CD14-positive monocyte (primary cell): ENCODE measurements at regions not wholly inside any gene's neighbourhood (a gene's known extent, or its start where the extent isn't known, plus 50 kb on each side); places are given as distances from the start of the nearest gene placed in this dataset.

Experiments
- DNase-seq, 3 donors: peaks; one replicate each; pipeline ENCODE4 v3.0.0-alpha.2; 2011 to 2022
- H2AFZ ChIP-seq: 2 replicates; pipeline ENCODE4 v1.6.0; 2012; ENCODE audit warnings: mild to moderate bottlenecking, low read depth, low read length, inconsistent platforms; ENCODE audit not compliant: insufficient read depth, poor library complexity, severe bottlenecking
- H3K27ac ChIP-seq, 2 donors: 1 replicate in 1 of 2; 2 replicates in 1 of 2; pipeline ENCODE4 v1.5.1; 2012 to 2013; ENCODE audit warnings: low read length in 2 of 2, control low read depth in 1 of 2, inconsistent platforms in 1 of 2, low read depth in 1 of 2, mild to moderate bottlenecking in 1 of 2
- H3K27me3 ChIP-seq, 2 donors: one replicate each; pipeline versions ENCODE4 v1.6.0 to v1.6.1; 2011 to 2013; ENCODE audit warnings: low read length in 2 of 2; ENCODE audit not compliant: control insufficient read depth in 2 of 2, insufficient read depth in 2 of 2
- H3K36me3 ChIP-seq, 2 donors: replicated peaks in 1 of 2; 1 replicate in 1 of 2; 2 replicates in 1 of 2; pipeline versions ENCODE4 v1.5.1 to v1.6.1; 2012 to 2013; ENCODE audit warnings: low read length in 2 of 2, control low read depth in 1 of 2, inconsistent platforms in 1 of 2, mild to moderate bottlenecking in 1 of 2; ENCODE audit not compliant: insufficient read depth in 2 of 2, control insufficient read depth in 1 of 2
- H3K4me1 ChIP-seq, 2 donors: 1 replicate in 1 of 2; 2 replicates in 1 of 2; pipeline versions ENCODE4 v1.5.1 to v1.6.1; 2012 to 2013; ENCODE audit warnings: low read length in 2 of 2, control low read depth in 1 of 2, inconsistent platforms in 1 of 2, mild to moderate bottlenecking in 1 of 2, moderate library complexity in 1 of 2; ENCODE audit not compliant: insufficient read depth in 2 of 2, control insufficient read depth in 1 of 2
- H3K4me2 ChIP-seq: replicated peaks from 2 replicates; pipeline ENCODE3; 2012; ENCODE audit warnings: low read length, moderate library complexity, mild to moderate bottlenecking; ENCODE audit not compliant: poor library complexity, severe bottlenecking; ENCODE audit errors: extremely low read depth
- H3K4me3 ChIP-seq, 3 experiments: fragments of 200-600 bp in 1 of 3; sonication (generic) in 1 of 3; replicated peaks in 1 of 3; 1 replicate in 2 of 3; 2 replicates in 1 of 3; pipeline ENCODE4 v1.5.1; 2011 to 2013; ENCODE audit warnings: low read length in 3 of 3, mild to moderate bottlenecking in 3 of 3, control low read depth in 2 of 3, low read depth in 2 of 3, inconsistent platforms in 1 of 3, moderate library complexity in 1 of 3
- H3K79me2 ChIP-seq: 2 replicates; pipeline ENCODE4 v1.6.0; 2012; ENCODE audit warnings: mild to moderate bottlenecking, control low read depth, inconsistent platforms, low read length, moderate library complexity; ENCODE audit not compliant: insufficient read depth
- H3K9ac ChIP-seq: 2 replicates; pipeline ENCODE4 v1.6.0; 2017; ENCODE audit warnings: low read length, mild to moderate bottlenecking; ENCODE audit not compliant: insufficient read depth, poor library complexity, severe bottlenecking
- H3K9me3 ChIP-seq, 2 donors: replicated peaks in 1 of 2; 1 replicate in 1 of 2; 2 replicates in 1 of 2; pipeline versions ENCODE4 v1.5.1 to v1.6.1; 2012 to 2013; ENCODE audit warnings: low read length in 2 of 2, control low read depth in 1 of 2; ENCODE audit not compliant: control insufficient read depth in 1 of 2, insufficient read depth in 1 of 2
- H4K20me1 ChIP-seq: 2 replicates; pipeline ENCODE4 v1.6.0; 2012; ENCODE audit warnings: mild to moderate bottlenecking, low read length, control low read depth, moderate library complexity; ENCODE audit not compliant: insufficient read depth
- H3K27ac Mint-ChIP-seq, 7 donors: one replicate each; pipeline ENCODE4 v1.8.0; 2020; ENCODE audit warnings: mild to moderate bottlenecking in 7 of 7, mixed read lengths in 7 of 7, moderate library complexity in 6 of 7, inconsistent platforms in 2 of 7
- H3K27me3 Mint-ChIP-seq, 3 donors: one replicate each; pipeline ENCODE4 v1.8.0; 2021 to 2022; ENCODE audit warnings: low read depth in 3 of 3, mild to moderate bottlenecking in 3 of 3, mixed read lengths in 3 of 3, moderate library complexity in 3 of 3, inconsistent platforms in 1 of 3
- H3K36me3 Mint-ChIP-seq, 2 donors: one replicate each; pipeline ENCODE4 v1.8.0; 2020; ENCODE audit warnings: mixed read lengths in 2 of 2, inconsistent platforms in 1 of 2, mild to moderate bottlenecking in 1 of 2
- H3K4me1 Mint-ChIP-seq: one replicate; pipeline ENCODE4 v1.8.0; 2020; ENCODE audit warnings: mild to moderate bottlenecking, mixed read lengths
- H3K4me3 Mint-ChIP-seq, 2 donors: one replicate each; pipeline ENCODE4 v1.8.0; 2020; ENCODE audit warnings: mild to moderate bottlenecking in 2 of 2, mixed read lengths in 2 of 2, moderate library complexity in 1 of 2
- H3K9me3 Mint-ChIP-seq, 7 donors: one replicate each; pipeline ENCODE4 v1.8.0; 2020 to 2022; ENCODE audit warnings: mixed read lengths in 7 of 7, mild to moderate bottlenecking in 6 of 7, moderate library complexity in 6 of 7, inconsistent platforms in 2 of 7
- WGBS: methylation state at CpG from one replicate; pipeline ENCODE4 v1.1.5; 2013; ENCODE audit warnings: missing lambda C conversion rate; ENCODE audit not compliant: insufficient coverage; 5-methylcytosine and 5-hydroxymethylcytosine counted together
- intact Hi-C, 2 donors: fragments of 100-400 bp; cut with micrococcal nuclease; formaldehyde crosslinking; loops; one replicate each; pipeline versions ENCODE4 v1.15.0 to v1.15.1; 2023
- TF ChIP-seq, protein P1 (sequence below): fragments of 200-600 bp; IDR thresholded peaks from one replicate; pipeline ENCODE4 v1.8.0; 2022; ENCODE audit warnings: antibody characterized with exemption, mild to moderate bottlenecking

GRCh38 chr3:96410006-96410730 lies 404.2 kb upstream of the EPHA6 start:
- no peak overlapping the region for H3K4me3 ChIP-seq
- peaks cover 2 to 4% (median 3%) of the 10 kb centered on the region in 7 donors for H3K9me3 Mint-ChIP-seq
- peaks cover 0 to 2% (median 0%) of the 10 kb centered on the region in 3 donors for H3K27me3 Mint-ChIP-seq
- H3K36me3 Mint-ChIP-seq, result no peaks in the 10 kb centered on the region
- no peak for DNase-seq
- H3K27me3 ChIP-seq, result no peaks in the 10 kb centered on the region
- H3K9me3 ChIP-seq, result peaks cover 7 to 9% of the 10 kb centered on the region in 2 donors
- no peak overlapping the region for H3K27ac ChIP-seq
- no peak overlapping the region for H3K4me3 Mint-ChIP-seq
- no peaks in the 10 kb centered on the region for H3K4me1 Mint-ChIP-seq
- TF ChIP-seq, protein P1, sequence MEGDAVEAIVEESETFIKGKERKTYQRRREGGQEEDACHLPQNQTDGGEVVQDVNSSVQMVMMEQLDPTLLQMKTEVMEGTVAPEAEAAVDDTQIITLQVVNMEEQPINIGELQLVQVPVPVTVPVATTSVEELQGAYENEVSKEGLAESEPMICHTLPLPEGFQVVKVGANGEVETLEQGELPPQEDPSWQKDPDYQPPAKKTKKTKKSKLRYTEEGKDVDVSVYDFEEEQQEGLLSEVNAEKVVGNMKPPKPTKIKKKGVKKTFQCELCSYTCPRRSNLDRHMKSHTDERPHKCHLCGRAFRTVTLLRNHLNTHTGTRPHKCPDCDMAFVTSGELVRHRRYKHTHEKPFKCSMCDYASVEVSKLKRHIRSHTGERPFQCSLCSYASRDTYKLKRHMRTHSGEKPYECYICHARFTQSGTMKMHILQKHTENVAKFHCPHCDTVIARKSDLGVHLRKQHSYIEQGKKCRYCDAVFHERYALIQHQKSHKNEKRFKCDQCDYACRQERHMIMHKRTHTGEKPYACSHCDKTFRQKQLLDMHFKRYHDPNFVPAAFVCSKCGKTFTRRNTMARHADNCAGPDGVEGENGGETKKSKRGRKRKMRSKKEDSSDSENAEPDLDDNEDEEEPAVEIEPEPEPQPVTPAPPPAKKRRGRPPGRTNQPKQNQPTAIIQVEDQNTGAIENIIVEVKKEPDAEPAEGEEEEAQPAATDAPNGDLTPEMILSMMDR, result no peak
- H3K4me2 ChIP-seq, result no peak overlapping the region
- no peak overlapping the region for H3K9ac ChIP-seq
- WGBS, result 58% methylated on average over 1 of the region's 1 CpG
- H3K36me3 ChIP-seq, result no peaks in the 10 kb centered on the region
- no peaks in the 10 kb centered on the region for H3K79me2 ChIP-seq
- H3K4me1 ChIP-seq, result no peaks in the 10 kb centered on the region
- no peak overlapping the region for H3K27ac Mint-ChIP-seq
- no peak overlapping the region for H2AFZ ChIP-seq
- intact Hi-C loops, result no loop called here
- H4K20me1 ChIP-seq, result no peaks in the 10 kb centered on the region

GRCh38 chr3:96416549-96417255 lies 397.7 kb upstream of the EPHA6 start:
- Histone ChIP-seq H3K27me3 (no peaks in the 10 kb centered on the region), H3K79me2 (no peaks in the 10 kb centered on the region), H4K20me1 (no peaks in the 10 kb centered on the region), H3K9me3 (peaks cover 3 to 9% of the 10 kb centered on the region in 2 donors), H3K4me3 (no peak overlapping the region), H3K27ac (no peak overlapping the region), H3K4me1 (no peaks in the 10 kb centered on the region), H2AFZ (no peak overlapping the region), H3K36me3 (no peaks in the 10 kb centered on the region), H3K4me2 (no peak overlapping the region), H3K9ac (no peak overlapping the region)
- peaks cover 0 to 1% (median 0%) of the 10 kb centered on the region in 3 donors for H3K27me3 Mint-ChIP-seq
- peaks cover 0 to 2% (median 0%) of the 10 kb centered on the region in 7 donors for H3K9me3 Mint-ChIP-seq
- no peak for DNase-seq
- no peak overlapping the region for H3K27ac Mint-ChIP-seq
- intact Hi-C loops, result no loop called here
- no peaks in the 10 kb centered on the region for H3K4me1 Mint-ChIP-seq
- H3K36me3 Mint-ChIP-seq, result no peaks in the 10 kb centered on the region
- H3K4me3 Mint-ChIP-seq, result no peak overlapping the region
- WGBS, result 80% methylated on average over 1 of the region's 5 CpGs
- TF ChIP-seq, protein P1, result no peak
